ENCODE measurements at regions not wholly inside any gene's neighbourhood (a gene's known extent, or its start where the extent isn't known, plus 50 kb on each side); places are given as distances from the start of the nearest gene placed in this dataset.

DNA sequence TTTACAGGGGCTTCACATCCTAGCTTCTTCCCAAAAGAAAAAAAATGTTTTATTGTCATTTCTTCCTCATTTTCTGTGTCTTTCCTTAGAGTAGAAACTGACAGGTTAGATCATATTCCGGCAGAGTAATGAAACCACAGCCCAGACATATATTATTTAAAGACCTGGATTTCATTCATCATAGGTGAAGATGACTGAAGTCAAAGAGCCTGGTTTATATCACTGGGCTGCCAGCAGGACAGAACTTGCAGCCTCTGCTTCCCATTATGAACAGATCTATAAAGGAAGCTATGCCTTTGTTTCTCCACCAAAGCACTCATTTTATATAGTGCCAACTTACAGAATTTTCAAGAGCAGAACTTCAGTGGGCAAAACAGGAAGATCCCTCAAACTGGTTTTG, 137.9 kb downstream of the METTL4 start:
- H3K4me1 ChIP-seq: no peaks in the 10 kb centered on the region
- no peak for TF ChIP-seq CTCF (IDR thresholded peaks at IDR 0.05; ENCODE audit: insufficient read depth in 1 of 2, low read depth in 1 of 2, low read length in 1 of 2, severe bottlenecking in 1 of 2, unreplicated experiment in 1 of 2)
- no peaks in the 10 kb centered on the region for H3K27me3 ChIP-seq (replicated peaks; ENCODE audit: control insufficient read depth, insufficient read depth, low read length)
- no peaks in the 10 kb centered on the region for H3K9me3 ChIP-seq
- ChIA-PET CTCF (no interaction called here), POLR2A (no interaction called here)
- Mint-ChIP-seq H3K36me3 (ENCODE audit: insufficient read depth, unreplicated experiment) (no peaks in the 10 kb centered on the region), H3K27ac (ENCODE audit: unreplicated experiment) (no peak overlapping the region), H3K9me3 (ENCODE audit: unreplicated experiment) (no peaks in the 10 kb centered on the region), H3K4me1 (ENCODE audit: low read depth, unreplicated experiment) (no peaks in the 10 kb centered on the region), H3K4me3 (ENCODE audit: unreplicated experiment) (no peak overlapping the region), H3K27me3 (ENCODE audit: insufficient read depth, unreplicated experiment) (peaks cover 17% of the 10 kb centered on the region)
- H3K36me3 ChIP-seq (ENCODE audit: control insufficient read depth, insufficient read depth, low read length): no peaks in the 10 kb centered on the region
- H3K4me3 ChIP-seq (ENCODE audit: low read depth, low read length): no peak overlapping the region
- no TSS peak for BruUV-seq (replicated peaks)
- intact Hi-C loops (cut with micrococcal nuclease; ENCODE audit: unreplicated experiment): no loop called here
- DNase-seq: no peak

DNA sequence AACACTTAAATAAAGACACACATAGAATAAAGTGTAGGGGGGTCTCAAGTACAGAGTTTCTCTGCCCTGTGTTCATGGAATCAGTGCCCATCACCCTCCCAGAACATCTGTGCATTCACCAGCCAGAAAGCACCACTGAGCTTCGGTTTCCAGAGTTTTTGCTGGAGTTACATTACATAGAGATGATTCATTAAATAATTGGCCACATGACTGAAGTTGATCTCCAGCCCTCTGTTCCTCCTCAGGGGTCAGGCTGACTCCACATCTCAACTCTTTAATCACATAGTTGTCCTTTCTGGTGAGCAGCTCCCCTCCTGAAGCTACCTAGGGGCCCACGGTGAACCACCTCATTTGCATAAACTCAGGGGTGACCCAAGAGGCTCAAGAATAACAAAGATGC, 129.8 kb downstream of the METTL4 start:
- CTCF ChIA-PET: no interaction called here
- Mint-ChIP-seq H3K4me1 (ENCODE audit: low read depth, unreplicated experiment) (no peaks in the 10 kb centered on the region), H3K9me3 (ENCODE audit: unreplicated experiment) (no peaks in the 10 kb centered on the region), H3K4me3 (ENCODE audit: unreplicated experiment) (no peak overlapping the region), H3K27ac (ENCODE audit: unreplicated experiment) (no peak overlapping the region), H3K36me3 (ENCODE audit: insufficient read depth, unreplicated experiment) (no peaks in the 10 kb centered on the region), H3K27me3 (ENCODE audit: insufficient read depth, unreplicated experiment) (no peaks in the 10 kb centered on the region)
- intact Hi-C loops (cut with micrococcal nuclease; ENCODE audit: unreplicated experiment): no loop called here
- no peaks in the 10 kb centered on the region for H3K27me3 ChIP-seq (replicated peaks; ENCODE audit: control insufficient read depth, insufficient read depth, low read length)
- H3K4me1 ChIP-seq: peaks cover 8% of the 10 kb centered on the region; the same call in 1 of the 2 replicates
- TF ChIP-seq CTCF (IDR thresholded peaks at IDR 0.05; ENCODE audit: insufficient read depth in 1 of 2, low read depth in 1 of 2, low read length in 1 of 2, severe bottlenecking in 1 of 2, unreplicated experiment in 1 of 2): no peak
- POLR2A ChIA-PET: no interaction called here
- H3K36me3 ChIP-seq (ENCODE audit: control insufficient read depth, insufficient read depth, low read length): no peaks in the 10 kb centered on the region
- no peak for DNase-seq
- no TSS peak for BruUV-seq (replicated peaks)
- H3K4me3 ChIP-seq (ENCODE audit: low read depth, low read length): no peak overlapping the region
- H3K9me3 ChIP-seq: peaks cover 4% of the 10 kb centered on the region; the same call in 1 of the 2 replicates

DNA sequence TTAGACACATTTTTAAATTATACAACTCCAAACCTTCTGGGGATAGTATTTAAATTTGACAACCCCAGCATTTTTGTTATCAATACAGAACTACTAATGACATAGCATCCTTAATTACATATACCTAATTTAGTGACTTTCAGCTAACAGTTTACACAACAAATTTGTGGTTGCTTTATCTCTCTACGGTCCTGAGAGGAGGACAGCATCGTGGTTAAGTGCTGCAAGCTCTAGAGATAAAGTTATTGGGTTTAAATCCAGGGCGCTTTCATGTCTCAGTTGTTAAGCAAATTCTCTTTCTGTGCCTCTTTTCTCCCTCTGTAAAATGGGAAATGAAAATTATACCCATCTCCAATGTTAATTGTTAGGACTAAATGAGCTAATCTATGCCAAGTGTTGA, 129.3 kb downstream of the METTL4 start:
- Mint-ChIP-seq H3K36me3 (ENCODE audit: insufficient read depth, unreplicated experiment) (no peaks in the 10 kb centered on the region), H3K27ac (ENCODE audit: unreplicated experiment) (no peak overlapping the region), H3K4me1 (ENCODE audit: low read depth, unreplicated experiment) (no peaks in the 10 kb centered on the region), H3K4me3 (ENCODE audit: unreplicated experiment) (no peak overlapping the region), H3K27me3 (ENCODE audit: insufficient read depth, unreplicated experiment) (no peaks in the 10 kb centered on the region), H3K9me3 (ENCODE audit: unreplicated experiment) (no peaks in the 10 kb centered on the region)
- H3K4me1 ChIP-seq: peaks cover 8% of the 10 kb centered on the region; the same call in 1 of the 2 replicates
- H3K36me3 ChIP-seq (ENCODE audit: control insufficient read depth, insufficient read depth, low read length): no peaks in the 10 kb centered on the region
- no peak overlapping the region for H3K4me3 ChIP-seq (ENCODE audit: low read depth, low read length)
- intact Hi-C loops (cut with micrococcal nuclease; ENCODE audit: unreplicated experiment): no loop called here
- DNase-seq: no peak
- ChIA-PET CTCF (interaction anchor here (0.7 kb wide), 1 partner anchor 10 kb away, joined by 3 read pairs; no protein-coding TSS in a partner anchor), POLR2A (no interaction called here)
- H3K9me3 ChIP-seq: peaks cover 4% of the 10 kb centered on the region; the same call in 1 of the 2 replicates
- no peak for TF ChIP-seq CTCF (IDR thresholded peaks at IDR 0.05; ENCODE audit: insufficient read depth in 1 of 2, low read depth in 1 of 2, low read length in 1 of 2, severe bottlenecking in 1 of 2, unreplicated experiment in 1 of 2)
- no peaks in the 10 kb centered on the region for H3K27me3 ChIP-seq (replicated peaks; ENCODE audit: control insufficient read depth, insufficient read depth, low read length)
- BruUV-seq (replicated peaks): no TSS peak

All from Caco-2 (cell line).